HEK293 (cell line): ENCODE measurements at regions not wholly inside any gene's neighbourhood (a gene's known extent, or its start where the extent isn't known, plus 50 kb on each side); places are given as distances from the start of the nearest gene placed in this dataset.

ENCODE experiments used
- CTCF ChIA-PET: fragments of 350-600 bp; formaldehyde crosslinking; extraction: SDS; loops from one replicate; lab custom pipeline; 2021; ENCODE audit warnings: antibody characterized with exemption; lab: Yijun Ruan, JAX
- POLR2A ChIA-PET: fragments of 300-600 bp; formaldehyde crosslinking; extraction: SDS; loops from one replicate; lab custom pipeline; 2020; ENCODE audit warnings: antibody characterized with exemption, inconsistent platforms; lab: Yijun Ruan, JAX
- H3K27ac ChIP-seq: fragments of 200-500 bp; sonication (Bioruptor generic); 2 replicates; pipeline ENCODE4 v1.5.1; 2014; ENCODE audit warnings: low read depth, low read length, control low read depth, inconsistent platforms; ENCODE audit errors: extremely low read depth
- H3K36me3 ChIP-seq, 2 experiments: fragments of 200-500 bp in 1 of 2; sonication (Bioruptor generic) in 1 of 2; 1 replicate in 1 of 2; 2 replicates in 1 of 2; pipeline ENCODE4 v1.5.1; 2014 to 2017; ENCODE audit warnings: inconsistent platforms in 2 of 2, low read length in 2 of 2; ENCODE audit not compliant: control insufficient read depth in 2 of 2, insufficient read depth in 1 of 2
- H3K4me1 ChIP-seq: fragments of 200-500 bp; sonication (Bioruptor generic); 2 replicates; pipeline ENCODE4 v1.5.1; 2014; ENCODE audit warnings: mild to moderate bottlenecking, low read length, inconsistent platforms; ENCODE audit not compliant: control insufficient read depth, insufficient read depth
- H3K4me3 ChIP-seq: 2 replicates; pipeline ENCODE4 v1.5.1; 2011; ENCODE audit warnings: low read depth, mild to moderate bottlenecking, control low read depth, low read length, moderate library complexity
- H3K9me3 ChIP-seq: fragments of 200-500 bp; sonication (Bioruptor generic); 2 replicates; pipeline ENCODE4 v1.5.1; 2014; ENCODE audit warnings: low read depth, low read length, inconsistent platforms; ENCODE audit not compliant: control insufficient read depth, insufficient read depth
- GLI2 ChIP-seq: fragments of 450-650 bp; formaldehyde crosslinking; IDR thresholded peaks from 2 replicates; pipeline ENCODE4; 2017; ENCODE audit warnings: missing biosample characterization, missing genetic modification characterization, low read depth, borderline replicate concordance
- INSM2 ChIP-seq: fragments of 450-650 bp; formaldehyde crosslinking; IDR thresholded peaks from 2 replicates; pipeline ENCODE4 v1.5.1; 2016; ENCODE audit warnings: missing biosample characterization, missing genetic modification characterization
- MYNN ChIP-seq: fragments of 450-650 bp; formaldehyde crosslinking; IDR thresholded peaks from 2 replicates; pipeline ENCODE4 v1.5.1; 2016; ENCODE audit warnings: missing biosample characterization, missing genetic modification characterization, borderline replicate concordance
- PATZ1 ChIP-seq: fragments of 450-650 bp; formaldehyde crosslinking; IDR thresholded peaks from 2 replicates; pipeline ENCODE4 v1.5.1; 2016; ENCODE audit warnings: missing biosample characterization, missing genetic modification characterization
- SP3 ChIP-seq: fragments of 450-650 bp; formaldehyde crosslinking; IDR thresholded peaks from 2 replicates; pipeline ENCODE4 v1.5.1; 2016; ENCODE audit warnings: missing biosample characterization, missing genetic modification characterization
- WT1 ChIP-seq: fragments of 450-650 bp; formaldehyde crosslinking; IDR thresholded peaks from 2 replicates; pipeline ENCODE4 v1.5.1; 2016; ENCODE audit warnings: missing biosample characterization, missing genetic modification characterization
- ZBTB1 ChIP-seq: fragments of 450-650 bp; formaldehyde crosslinking; IDR thresholded peaks from 2 replicates; pipeline ENCODE4 v1.5.1; 2016; ENCODE audit warnings: missing biosample characterization, missing genetic modification characterization
- ZNF10 ChIP-seq: fragments of 450-650 bp; formaldehyde crosslinking; IDR thresholded peaks from 2 replicates; pipeline ENCODE4 v1.5.1; 2017; ENCODE audit warnings: missing biosample characterization, missing genetic modification characterization
- ZNF112 ChIP-seq: fragments of 450-650 bp; formaldehyde crosslinking; IDR thresholded peaks from 2 replicates; pipeline ENCODE4 v1.5.0; 2017; ENCODE audit warnings: missing biosample characterization, missing genetic modification characterization
- ZNF140 ChIP-seq: fragments of 450-650 bp; formaldehyde crosslinking; IDR thresholded peaks from 2 replicates; pipeline ENCODE4 v1.5.1; 2016; ENCODE audit warnings: missing biosample characterization, missing genetic modification characterization
- ZNF175 ChIP-seq: fragments of 450-650 bp; formaldehyde crosslinking; IDR thresholded peaks from 2 replicates; pipeline ENCODE4 v1.5.1; 2016; ENCODE audit warnings: missing biosample characterization, missing genetic modification characterization
- ZNF184 ChIP-seq: fragments of 450-650 bp; IDR thresholded peaks from 2 replicates; pipeline ENCODE4 v1.5.1; 2018; ENCODE audit warnings: missing biosample characterization, mild to moderate bottlenecking, missing genetic modification characterization
- ZNF26 ChIP-seq: fragments of 450-650 bp; formaldehyde crosslinking; IDR thresholded peaks from 2 replicates; pipeline ENCODE4 v1.5.1; 2016; ENCODE audit warnings: missing biosample characterization, missing genetic modification characterization
- ZNF292 ChIP-seq: fragments of 450-650 bp; formaldehyde crosslinking; IDR thresholded peaks from 2 replicates; pipeline ENCODE4 v1.5.1; 2016; ENCODE audit warnings: low read depth, missing biosample characterization, missing genetic modification characterization, borderline replicate concordance
- ZNF335 ChIP-seq: fragments of 450-650 bp; formaldehyde crosslinking; conservative IDR thresholded peaks from 2 replicates; pipeline ENCODE4 v1.5.1; 2016; ENCODE audit warnings: missing biosample characterization, missing genetic modification characterization
- ZNF341 ChIP-seq: fragments of 450-650 bp; formaldehyde crosslinking; IDR thresholded peaks from 2 replicates; pipeline ENCODE4; 2016; ENCODE audit warnings: low read depth, missing biosample characterization, missing genetic modification characterization
- ZNF449 ChIP-seq: fragments of 450-650 bp; formaldehyde crosslinking; IDR thresholded peaks from 2 replicates; pipeline ENCODE4 v1.5.1; 2017; ENCODE audit warnings: missing biosample characterization, mild to moderate bottlenecking, missing genetic modification characterization, moderate library complexity
- ZNF548 ChIP-seq: fragments of 450-650 bp; formaldehyde crosslinking; IDR thresholded peaks from 2 replicates; pipeline ENCODE4 v1.5.1; 2016; ENCODE audit warnings: missing biosample characterization, missing genetic modification characterization
- ZNF621 ChIP-seq: fragments of 450-650 bp; formaldehyde crosslinking; IDR thresholded peaks from 2 replicates; pipeline ENCODE4 v1.5.1; 2017; ENCODE audit warnings: missing biosample characterization, missing genetic modification characterization
- ZNF629 ChIP-seq: fragments of 450-650 bp; formaldehyde crosslinking; IDR thresholded peaks from 2 replicates; pipeline ENCODE4 v1.5.1; 2017; ENCODE audit warnings: missing biosample characterization, missing genetic modification characterization
- ZNF664 ChIP-seq: fragments of 450-650 bp; formaldehyde crosslinking; IDR thresholded peaks from 2 replicates; pipeline ENCODE4 v1.5.1; 2016; ENCODE audit warnings: missing biosample characterization, missing genetic modification characterization
- ZNF747 ChIP-seq: fragments of 450-650 bp; formaldehyde crosslinking; IDR thresholded peaks from 2 replicates; pipeline ENCODE4 v1.5.1; 2016; ENCODE audit warnings: missing biosample characterization, missing genetic modification characterization
- TF ChIP-seq, protein P1 (sequence below): fragments of 450-650 bp; formaldehyde crosslinking; IDR thresholded peaks from 2 replicates; pipeline ENCODE4 v1.5.1; 2016; ENCODE audit warnings: missing biosample characterization, missing genetic modification characterization

DNA sequence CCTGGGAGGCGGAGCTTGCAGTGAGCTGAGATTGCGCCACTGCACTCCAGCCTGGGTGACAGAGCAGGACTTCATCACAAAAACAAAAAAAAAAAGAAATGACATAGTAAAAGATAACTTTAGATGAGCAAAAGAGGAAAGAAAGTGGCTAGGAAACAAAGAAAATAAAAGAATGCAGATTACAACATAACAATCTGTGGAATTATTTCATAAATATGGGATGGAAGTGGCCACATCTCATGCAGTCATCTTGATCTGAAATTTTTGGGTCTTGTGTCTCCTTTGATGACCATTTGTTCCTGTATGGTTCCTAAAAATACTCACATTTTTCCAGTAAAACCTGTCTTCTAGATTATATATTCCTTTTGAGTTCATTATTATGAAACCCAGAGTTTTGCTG is 271.4 kb downstream of the SPRY1 start (continued):
- TF ChIP-seq GLI2 (tag by site-specific recombination), result no peak
- no peak for TF ChIP-seq ZNF10
- TF ChIP-seq ZNF664 (tag by site-specific recombination), result no peak
- no peak for TF ChIP-seq ZNF292

GRCh38 chr4:123671636-123672404 is 275.2 kb downstream of the SPRY1 start:
- no peak for TF ChIP-seq ZNF140
- no peak for TF ChIP-seq ZNF747
- TF ChIP-seq MYNN (tag by site-specific recombination), result no peak
- H3K27ac ChIP-seq, result no peak overlapping the region

DNA sequence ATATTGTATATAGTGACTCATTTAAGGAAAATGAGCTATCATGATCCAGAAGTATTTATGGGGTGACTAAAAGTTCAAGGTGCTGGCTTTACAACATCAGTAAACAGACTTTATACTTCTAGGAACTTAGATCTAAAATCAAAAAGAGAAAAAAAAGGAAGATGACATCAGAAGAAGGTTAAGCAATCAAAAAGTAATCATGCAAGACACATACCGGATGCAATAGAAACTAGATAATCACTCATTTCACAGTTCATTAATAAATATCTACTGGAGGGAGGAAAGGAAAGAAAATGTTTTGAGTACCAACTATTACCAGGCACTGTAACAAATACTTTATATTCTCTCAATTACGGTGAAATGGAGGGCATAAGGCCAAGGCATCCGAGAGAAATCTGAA is 276.4 kb downstream of the SPRY1 start:
- CTCF ChIA-PET, result interaction anchor here (0.6 to 4.0 kb wide), 3 partner anchors 10 to 1058 kb away, joined by 3 to 19 read pairs (median 5); no protein-coding TSS in a partner anchor
- no peak overlapping the region for H3K27ac ChIP-seq
- no peaks in the 10 kb centered on the region for H3K9me3 ChIP-seq
- POLR2A ChIA-PET, result no interaction called here
- H3K4me3 ChIP-seq, result no peak overlapping the region
- H3K4me1 ChIP-seq, result 0 out of 2 replicates have a peak, but pooled peaks cover 2% of the 10 kb centered on the region
- no peak for TF ChIP-seq ZNF175 (tag by site-specific recombination)
- TF ChIP-seq ZNF449 (tag by site-specific recombination), result no peak
- TF ChIP-seq WT1 (tag by site-specific recombination), result no peak
- no peak for TF ChIP-seq SP3 (tag by site-specific recombination)
- TF ChIP-seq INSM2 (tag by site-specific recombination), result no peak
- TF ChIP-seq ZNF335 (tag by site-specific recombination), result no peak
- TF ChIP-seq ZNF341, result no peak
- no peak for TF ChIP-seq ZNF548
- no peaks in the 10 kb centered on the region for H3K36me3 ChIP-seq

More at GRCh38 chr4:123671636-123672404, 275.2 kb downstream of the SPRY1 start:
- no peaks in the 10 kb centered on the region for H3K36me3 ChIP-seq
- 0 out of 2 replicates have a peak, but pooled peaks cover 2% of the 10 kb centered on the region for H3K4me1 ChIP-seq
- ChIA-PET CTCF (interaction anchor here (0.6 to 4.0 kb wide), 2 partner anchors 11 to 36 kb away, joined by 3 to 19 read pairs; no protein-coding TSS in a partner anchor), POLR2A (interaction anchor here (0.6 kb wide), 1 partner anchor 27 kb away, joined by 3 read pairs; no protein-coding TSS in a partner anchor)
- no peaks in the 10 kb centered on the region for H3K9me3 ChIP-seq
- no peak overlapping the region for H3K4me3 ChIP-seq

GRCh38 chr4:123673971-123674370 is 277.4 kb downstream of the SPRY1 start:
- POLR2A ChIA-PET, result no interaction called here
- Histone ChIP-seq H3K4me3 (no peak overlapping the region), H3K9me3 (no peaks in the 10 kb centered on the region), H3K4me1 (0 out of 2 replicates have a peak, but pooled peaks cover 2% of the 10 kb centered on the region), H3K27ac (no peak overlapping the region), H3K36me3 (no peaks in the 10 kb centered on the region)
- CTCF ChIA-PET, result interaction anchor here (1.3 to 4.0 kb wide), 2 partner anchors 9 to 14 kb away, joined by 5 to 19 read pairs; no protein-coding TSS in a partner anchor
- TF ChIP-seq ZNF184 (tag by site-specific recombination), result no peak
- TF ChIP-seq ZNF621 (tag by site-specific recombination), result no peak
- no peak for TF ChIP-seq ZNF292
- TF ChIP-seq, protein P1, sequence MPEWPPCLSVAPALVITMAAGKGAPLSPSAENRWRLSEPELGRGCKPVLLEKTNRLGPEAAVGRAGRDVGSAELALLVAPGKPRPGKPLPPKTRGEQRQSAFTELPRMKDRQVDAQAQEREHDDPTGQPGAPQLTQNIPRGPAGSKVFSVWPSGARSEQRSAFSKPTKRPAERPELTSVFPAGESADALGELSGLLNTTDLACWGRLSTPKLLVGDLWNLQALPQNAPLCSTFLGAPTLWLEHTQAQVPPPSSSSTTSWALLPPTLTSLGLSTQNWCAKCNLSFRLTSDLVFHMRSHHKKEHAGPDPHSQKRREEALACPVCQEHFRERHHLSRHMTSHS (tag by site-specific recombination), result no peak
- TF ChIP-seq ZNF26, result no peak
- TF ChIP-seq ZBTB1, result no peak
- TF ChIP-seq ZNF112 (tag by site-specific recombination), result no peak
- no peak for TF ChIP-seq ZNF629 (tag by site-specific recombination)
- no peak for TF ChIP-seq PATZ1
